Effector CD8-positive, alpha-beta T cell (primary cell): ENCODE measurements at regions not wholly inside any gene's neighbourhood (a gene's known extent, or its start where the extent isn't known, plus 50 kb on each side); places are given as distances from the start of the nearest gene placed in this dataset.

ENCODE experiments used
- DNase-seq: peaks from one replicate; lab custom pipeline; 2025; lab: John Stamatoyannopoulos, UW

- DNase-seq: no peak
Measured at GRCh38 chr10:62550173-62550572, 176.0 kb downstream of the ZNF365 start.

DNA sequence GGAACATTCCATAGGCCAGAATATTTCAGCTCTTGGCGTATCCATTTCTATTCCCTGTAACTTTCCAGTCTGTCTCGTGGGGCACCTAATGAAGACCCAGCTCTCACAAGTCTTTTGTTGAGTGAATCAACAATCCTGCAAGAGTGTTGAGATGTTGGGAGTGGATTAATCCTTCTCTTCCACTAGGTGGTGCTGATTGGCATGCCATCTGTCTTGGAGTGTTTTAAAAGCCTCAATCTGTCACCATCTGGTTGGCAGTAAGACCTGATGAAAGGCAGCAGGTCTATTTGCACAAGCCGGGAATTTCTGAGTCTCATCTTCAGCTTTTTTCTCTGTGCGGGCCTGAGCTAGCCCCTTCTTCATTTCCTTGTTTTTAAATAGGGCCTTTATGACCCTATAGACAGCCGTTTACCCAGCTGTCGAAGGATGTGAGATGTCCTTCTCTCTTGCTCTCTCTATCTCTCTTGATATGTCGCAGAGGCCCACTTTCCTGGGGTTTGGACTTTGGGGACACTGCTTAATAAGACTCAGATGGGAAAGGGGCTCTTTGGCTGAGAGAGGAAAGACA is 180.5 kb downstream of the ZNF365 start:
- DNase-seq: no peak

DNA sequence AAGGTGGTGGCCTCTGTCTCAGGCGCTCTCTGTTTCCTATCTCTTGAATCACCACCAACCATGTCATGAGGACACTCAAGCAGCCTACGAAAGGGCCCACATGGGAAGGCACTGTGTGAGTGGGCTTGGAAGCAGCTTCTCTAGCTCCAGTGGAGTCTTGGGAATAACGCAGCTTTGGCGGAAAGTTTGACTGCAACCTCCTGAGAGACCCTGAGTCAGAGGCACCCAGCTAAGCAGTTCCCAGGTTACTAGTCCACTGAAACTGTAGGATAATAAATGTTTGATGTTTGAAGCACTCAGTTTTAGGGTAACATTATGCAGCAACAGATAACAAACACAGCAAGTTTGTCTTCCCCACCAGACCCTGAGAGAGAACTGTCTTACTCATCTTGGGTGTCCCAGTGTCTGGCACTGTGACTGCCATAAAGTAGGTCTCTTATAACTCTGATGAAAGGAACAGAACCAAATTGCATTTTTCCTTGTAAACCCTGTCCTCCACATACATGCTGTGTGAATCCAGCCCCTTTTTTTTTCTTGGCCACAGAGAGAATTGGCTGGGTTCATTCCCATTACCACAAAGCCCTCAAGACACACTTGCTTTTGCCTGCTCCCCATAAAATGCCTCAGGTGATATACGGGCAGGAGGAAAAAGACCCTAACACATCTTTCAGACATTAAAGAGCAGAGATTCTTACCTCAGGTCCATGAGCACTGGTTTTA is 185.5 kb downstream of the ZNF365 start:
- DNase-seq: no peak

DNA sequence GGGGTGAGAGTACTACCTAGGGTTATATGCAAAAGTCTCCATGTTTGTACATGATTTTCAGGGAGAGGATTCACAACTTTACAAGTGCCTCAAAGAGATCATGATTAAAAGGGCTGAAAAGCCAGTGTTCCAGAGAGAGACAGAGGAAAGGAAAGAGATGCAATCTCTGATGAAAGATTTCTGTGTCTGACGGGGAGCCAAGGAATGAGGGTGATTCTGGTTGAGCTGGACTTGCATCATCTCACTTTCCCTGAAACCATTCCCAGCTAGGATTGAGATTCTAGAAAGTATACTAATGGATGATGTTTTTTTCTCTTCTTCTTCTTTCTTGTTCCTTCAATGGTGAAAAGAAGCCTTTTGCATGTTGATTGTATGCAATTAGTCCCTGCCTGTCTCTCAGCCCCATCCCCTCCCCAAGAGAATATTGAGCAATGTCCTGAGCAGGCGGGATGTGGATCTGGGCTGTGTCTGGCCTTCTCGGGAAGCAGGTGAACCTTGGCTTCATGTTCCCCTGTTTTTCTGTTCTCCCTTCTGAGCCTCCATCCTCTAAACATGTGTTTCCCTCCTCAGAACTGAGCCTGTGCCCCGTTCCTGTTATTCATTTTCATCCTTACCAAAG is 186.1 kb downstream of the ZNF365 start:
- DNase-seq: no peak

GRCh38 chr10:62561151-62561550 is 187.0 kb downstream of the ZNF365 start:
- no peak for DNase-seq

DNA sequence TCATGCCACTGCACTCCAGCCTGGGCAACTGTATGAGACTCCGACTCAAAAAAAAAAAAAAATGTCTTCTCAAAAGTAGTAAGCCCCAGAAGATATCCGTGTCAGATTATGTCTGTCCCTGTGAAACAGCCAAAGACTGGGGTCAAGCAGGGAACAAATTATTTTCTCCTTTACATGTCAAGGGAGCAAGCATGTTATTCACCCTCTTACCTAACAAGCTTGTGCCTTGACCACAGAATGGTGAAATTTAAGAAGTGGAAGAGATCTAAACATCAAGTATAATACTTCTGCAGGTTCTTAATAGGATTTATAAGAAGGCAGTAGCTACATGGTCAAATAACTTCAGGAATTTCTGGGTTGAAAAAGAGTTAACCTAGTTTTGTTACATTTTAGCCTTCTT is 187.9 kb downstream of the ZNF365 start:
- DNase-seq: no peak

DNA sequence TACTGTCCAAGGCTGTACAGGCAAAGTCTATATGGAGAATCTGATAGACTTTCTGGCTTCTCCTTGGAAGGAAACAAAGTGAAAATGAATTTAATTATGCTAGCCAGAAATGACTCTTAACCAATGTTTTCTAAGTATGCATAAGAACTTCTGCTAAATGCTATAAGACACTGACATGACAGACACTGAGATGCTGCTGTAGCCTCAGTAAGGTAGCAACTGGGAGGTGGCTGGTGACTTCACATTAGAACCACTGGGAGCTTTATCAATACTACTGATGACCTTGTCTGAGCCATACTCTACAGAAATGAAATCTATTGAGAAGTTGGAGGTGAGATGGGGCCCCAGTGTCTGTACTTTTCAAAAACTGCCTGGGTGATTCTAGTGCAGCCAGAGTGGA is 188.6 kb downstream of the ZNF365 start:
- DNase-seq: no peak

DNA sequence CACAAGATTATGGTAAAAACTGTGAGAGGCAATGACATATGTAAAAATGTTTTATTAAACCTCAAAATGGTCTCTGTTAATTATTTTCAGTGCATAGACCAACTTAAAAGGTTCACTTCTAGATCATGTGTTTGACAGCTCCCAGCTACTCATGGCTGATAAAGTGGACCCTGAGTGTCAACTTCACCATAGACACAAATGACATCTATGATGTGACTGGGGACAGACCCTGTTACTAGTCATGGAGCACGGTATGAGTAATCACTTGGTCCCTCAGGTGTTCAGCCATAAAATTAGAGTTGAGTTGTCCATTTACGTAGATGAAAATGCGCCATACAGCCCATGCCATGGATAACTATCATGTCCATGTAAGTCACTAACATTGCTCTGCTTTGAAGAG is 199.8 kb downstream of the ZNF365 start:
- no peak for DNase-seq

DNA sequence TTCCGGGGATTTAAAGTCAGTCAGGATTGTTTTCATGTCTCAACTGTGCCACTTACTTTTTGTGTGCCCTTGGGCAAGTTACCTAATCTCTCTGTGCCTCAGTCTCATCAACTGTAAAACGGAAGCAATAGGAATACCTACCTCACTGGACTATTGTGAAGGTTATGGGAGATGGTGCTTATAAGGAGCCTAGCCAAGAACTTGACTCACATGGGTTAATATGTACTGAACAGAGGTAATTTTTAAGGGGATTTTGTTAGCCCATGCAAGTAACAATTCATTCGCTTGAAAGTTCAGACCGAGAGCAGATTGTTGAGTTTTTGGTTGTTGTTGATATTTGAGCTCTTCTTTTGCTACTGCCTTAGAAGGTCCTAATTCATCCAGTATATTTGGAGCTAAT is 202.9 kb downstream of the ZNF365 start:
- no peak for DNase-seq

- DNase-seq: no peak
Measured at GRCh38 chr10:62577666-62578291, 203.6 kb downstream of the ZNF365 start.

GRCh38 chr10:62578301-62578700 is 204.1 kb downstream of the ZNF365 start:
- DNase-seq: no peak

GRCh38 chr10:62578916-62579315 is 204.7 kb downstream of the ZNF365 start:
- DNase-seq: no peak

- DNase-seq: no peak
Measured at GRCh38 chr10:62580396-62580795, 206.2 kb downstream of the ZNF365 start.

DNA sequence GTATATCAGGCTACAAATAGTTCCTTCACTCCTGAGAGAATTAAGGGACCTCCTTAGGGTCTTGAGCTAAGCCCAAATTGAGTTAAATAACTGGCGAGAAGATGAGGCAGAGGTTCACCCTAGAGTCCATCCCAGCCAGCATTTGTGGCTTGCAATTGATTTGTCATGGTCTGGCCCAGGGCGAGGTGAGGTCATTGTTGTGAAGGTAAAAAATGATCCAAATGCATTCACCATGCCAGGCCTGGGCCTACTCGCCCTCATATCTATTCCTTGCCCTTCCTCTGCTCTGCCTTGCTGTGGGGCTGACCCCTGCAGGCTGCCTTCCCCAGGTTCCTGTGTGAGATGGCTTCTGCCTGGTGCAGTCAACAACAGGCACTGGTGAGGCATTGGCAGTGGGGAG is 207.2 kb downstream of the ZNF365 start:
- no peak for DNase-seq

DNA sequence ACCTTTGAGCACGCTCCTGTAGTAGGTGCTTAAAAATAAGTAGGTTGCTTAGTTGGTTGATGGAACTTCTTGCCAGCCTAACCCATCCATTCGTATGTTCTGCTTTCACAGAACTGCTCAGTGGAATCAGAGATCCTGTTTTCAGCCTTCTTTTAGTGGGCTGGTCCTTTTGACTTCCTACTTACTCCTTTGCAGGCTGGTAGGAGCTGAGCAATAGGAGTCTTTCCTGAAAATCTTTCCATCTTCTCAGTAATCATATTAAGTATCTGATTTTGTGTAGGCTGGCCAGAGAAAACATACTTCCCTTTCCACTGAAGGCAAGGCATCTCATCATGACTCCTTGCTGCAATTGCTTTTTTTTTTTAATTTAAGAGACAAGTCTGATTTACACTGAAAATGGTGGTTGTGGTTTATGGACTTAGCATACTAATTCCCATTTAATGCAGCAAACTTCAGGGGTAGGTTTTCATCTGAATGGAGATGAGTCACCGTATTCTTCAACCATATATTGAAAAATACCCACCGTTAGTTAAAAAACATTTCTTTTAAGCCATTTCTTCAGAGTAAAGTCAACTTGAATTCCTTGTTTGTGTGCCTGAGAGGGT is 208.0 kb downstream of the ZNF365 start:
- DNase-seq: no peak

DNA sequence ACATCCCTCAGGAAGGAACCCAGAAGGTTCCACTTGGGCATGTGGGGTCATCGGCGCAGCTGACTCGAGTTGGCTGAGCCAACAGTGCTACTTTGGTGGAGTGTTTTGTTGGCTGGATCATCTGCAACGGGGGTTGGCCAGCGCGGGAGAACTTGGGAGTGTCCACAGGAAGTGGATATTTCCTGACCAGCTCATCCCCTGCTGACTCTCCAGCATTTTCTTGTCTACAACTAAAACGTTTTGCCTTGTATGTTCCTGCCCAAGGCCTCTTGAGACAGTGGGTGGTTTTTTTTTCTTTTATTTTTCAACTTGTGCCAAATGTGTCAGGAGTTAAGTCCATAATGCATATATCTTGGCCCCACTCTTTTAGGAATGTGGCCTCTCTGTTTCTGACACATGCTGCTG is 208.6 kb downstream of the ZNF365 start:
- DNase-seq: no peak

- DNase-seq: no peak
Measured at GRCh38 chr10:62583876-62584615, 209.9 kb downstream of the ZNF365 start.

DNA sequence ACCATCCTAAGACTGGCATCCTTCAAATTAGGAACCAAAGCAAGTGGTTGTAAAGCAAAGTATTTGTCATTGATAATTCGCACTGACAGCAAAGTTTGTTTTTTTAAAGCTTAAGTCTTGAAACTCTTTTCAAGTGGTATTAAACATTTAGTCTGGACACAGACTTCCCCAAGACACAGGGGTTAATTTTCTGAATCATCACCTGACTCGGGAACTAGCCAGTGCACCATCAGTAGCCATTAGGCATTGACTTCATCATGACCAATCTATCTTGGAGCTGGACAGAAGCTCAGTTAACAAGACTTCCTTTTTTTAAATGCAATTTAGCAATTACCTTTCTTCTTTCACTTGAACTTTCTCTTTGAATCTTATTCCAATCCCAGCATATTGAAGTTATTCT is 210.6 kb downstream of the ZNF365 start:
- no peak for DNase-seq

- DNase-seq: no peak
Measured at GRCh38 chr10:62585211-62585775, 211.1 kb downstream of the ZNF365 start.

DNA sequence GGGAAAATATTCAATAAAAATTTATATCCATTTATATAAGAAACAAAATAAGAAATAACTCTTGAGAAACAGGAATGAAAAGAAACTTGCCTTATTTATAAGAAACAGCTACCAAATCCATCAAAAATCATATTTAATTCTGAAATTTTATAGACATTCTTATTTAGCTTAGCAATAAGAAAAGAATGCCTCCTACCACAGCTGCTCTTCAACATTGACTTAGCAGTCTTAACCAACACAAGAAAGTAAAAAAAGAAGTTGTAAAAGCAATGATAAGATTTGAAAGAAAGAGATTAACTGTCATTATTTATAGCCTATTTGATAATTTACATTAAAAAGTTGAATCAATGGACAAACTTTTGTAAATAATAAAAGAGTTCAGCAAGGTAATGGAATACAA is 212.8 kb downstream of the ZNF365 start:
- no peak for DNase-seq

DNA sequence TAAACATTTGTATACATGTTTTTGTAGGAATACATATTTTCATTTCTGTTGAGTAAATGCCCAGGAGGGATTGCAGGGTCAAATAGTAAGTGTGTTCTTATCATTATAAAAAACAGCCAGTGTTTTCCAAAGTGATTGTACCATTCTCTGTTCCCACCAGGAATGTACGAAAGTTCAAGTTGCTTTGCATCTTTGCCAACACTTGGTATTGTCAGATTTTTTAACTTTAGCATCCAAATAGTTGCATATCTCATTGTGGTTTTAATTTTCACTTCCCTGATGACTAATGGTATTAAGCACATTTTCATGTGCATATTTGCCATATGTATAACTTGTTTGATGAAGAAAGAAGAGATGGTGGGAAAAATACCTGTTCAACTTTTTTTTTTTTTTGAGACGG is 213.9 kb downstream of the ZNF365 start:
- DNase-seq: no peak

GRCh38 chr10:62589689-62590088 is 214.8 kb upstream of the ADO start:
- no peak for DNase-seq
